Peyer's patch (tissue), 4 donors: ENCODE measurements at regions not wholly inside any gene's neighbourhood (a gene's known extent, or its start where the extent isn't known, plus 50 kb on each side); places are given as distances from the start of the nearest gene placed in this dataset.

ENCODE experiments used
- CTCF ChIP-seq, 6 experiments: fragments of 450-650 bp in 4 of 6; fragments of 200-600 bp in 2 of 6; sonication (generic) in 1 of 6; IDR thresholded peaks; one replicate each; pipeline ENCODE4 v1.5.1; 2017 to 2019; ENCODE audit warnings: antibody characterized with exemption in 6 of 6, mild to moderate bottlenecking in 3 of 6, moderate library complexity in 1 of 6
- POLR2A ChIP-seq, 2 donors: fragments of 450-650 bp; IDR thresholded peaks; one replicate each; pipeline ENCODE4 v1.5.1; 2017; ENCODE audit warnings: antibody characterized with exemption in 2 of 2, mild to moderate bottlenecking in 2 of 2, moderate library complexity in 2 of 2

GRCh38 chr10:32159264-32159663 is 103.0 kb upstream of the KIF5B start:
- TF ChIP-seq CTCF (IDR thresholded peaks at IDR 0.05), result no peak
- TF ChIP-seq POLR2A (IDR thresholded peaks at IDR 0.05), result no peak
